GM21825 (cell line): ENCODE measurements at regions not wholly inside any gene's neighbourhood (a gene's known extent, or its start where the extent isn't known, plus 50 kb on each side); places are given as distances from the start of the nearest gene placed in this dataset.

Source experiments
- ATAC-seq: cut with Tn5 transposase; IDR thresholded peaks from one replicate; pipeline ENCODE4 v1.9.1; 2021; ENCODE audit warnings: mild to moderate bottlenecking, moderate library complexity; ENCODE audit not compliant: unreplicated experiment

GRCh38 chr11:91688672-91689071 lies 535.9 kb upstream of the FAT3 start:
- no peak for ATAC-seq

GRCh38 chr11:91686700-91687099 lies 537.9 kb upstream of the FAT3 start:
- ATAC-seq = no peak

DNA sequence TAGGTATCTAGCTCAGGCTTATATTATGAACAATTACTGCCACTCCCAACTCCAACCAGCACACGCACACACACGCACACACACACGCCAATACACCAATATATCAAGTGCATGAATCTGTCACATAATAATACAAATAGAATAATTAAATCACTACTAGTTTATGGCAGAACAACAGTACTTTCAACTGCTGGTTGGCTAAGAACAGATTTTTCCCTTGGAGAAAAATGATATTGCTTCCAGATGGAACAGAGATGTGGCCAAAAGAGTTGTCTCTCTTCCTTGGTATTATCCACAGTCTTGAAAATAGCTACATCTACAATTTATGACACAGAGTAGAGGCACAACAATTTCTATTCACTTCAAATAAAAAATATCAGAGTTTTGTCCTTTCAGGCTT lies 538.3 kb upstream of the FAT3 start:
- no peak for ATAC-seq

DNA sequence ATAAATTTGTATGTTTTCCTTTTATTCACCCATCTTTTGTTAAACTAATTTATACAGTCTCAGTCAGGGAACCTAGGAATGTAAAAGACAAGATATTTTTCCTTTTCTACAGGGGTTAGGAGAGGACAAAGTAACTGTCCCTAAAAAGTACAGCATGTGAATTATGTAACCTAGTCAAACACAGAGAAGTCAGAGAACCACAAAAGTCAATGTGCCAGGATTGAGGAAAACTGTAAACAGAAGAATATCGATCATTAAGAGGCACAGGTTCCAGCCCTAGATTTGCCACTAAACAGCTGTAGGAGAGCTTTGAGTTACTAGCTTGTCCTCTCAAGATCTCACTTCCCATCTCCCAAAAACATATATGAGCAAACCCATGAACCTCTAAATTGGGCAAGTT lies 550.9 kb upstream of the FAT3 start:
- ATAC-seq = no peak

DNA sequence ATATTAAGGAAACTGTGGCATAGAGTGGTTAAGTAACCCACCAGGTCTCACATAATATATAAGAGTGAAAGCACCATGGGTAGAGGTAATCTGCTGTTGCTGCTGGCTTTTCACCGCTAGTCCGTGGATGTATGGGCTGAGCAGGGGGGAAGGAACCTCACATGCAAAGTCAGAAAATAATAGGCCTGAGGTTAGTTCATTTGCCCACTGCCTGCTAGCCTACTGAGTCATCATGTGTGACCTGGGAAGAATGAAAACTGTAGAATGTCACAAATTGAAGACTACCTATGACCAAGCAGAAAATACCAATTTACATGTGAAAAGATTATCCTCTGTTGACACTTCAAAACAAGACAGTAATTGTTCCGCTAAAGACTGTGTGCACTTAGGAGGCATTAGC lies 560.1 kb upstream of the FAT3 start:
- no peak for ATAC-seq

- ATAC-seq = no peak
Observed at GRCh38 chr11:91660036-91660435, 564.6 kb upstream of the FAT3 start.

- ATAC-seq = no peak
Observed at GRCh38 chr11:91654686-91655085, 569.9 kb upstream of the FAT3 start.

GRCh38 chr11:91653079-91653754 lies 571.4 kb upstream of the FAT3 start:
- no peak for ATAC-seq

- ATAC-seq = no peak
Observed at GRCh38 chr11:91650802-91651201, 573.8 kb upstream of the FAT3 start.

- ATAC-seq = no peak
Observed at GRCh38 chr11:91641153-91641552, 583.5 kb upstream of the FAT3 start.

GRCh38 chr11:91639359-91639758 lies 585.3 kb upstream of the FAT3 start:
- no peak for ATAC-seq

- no peak for ATAC-seq
Observed at GRCh38 chr11:91630916-91631673, 593.5 kb upstream of the FAT3 start.

- ATAC-seq = no peak
Observed at GRCh38 chr11:91625495-91625894, 599.1 kb upstream of the FAT3 start.

- ATAC-seq = no peak
Observed at GRCh38 chr11:91624021-91624420, 600.6 kb upstream of the FAT3 start.

GRCh38 chr11:91608677-91609076 lies 615.9 kb upstream of the FAT3 start:
- ATAC-seq = no peak

DNA sequence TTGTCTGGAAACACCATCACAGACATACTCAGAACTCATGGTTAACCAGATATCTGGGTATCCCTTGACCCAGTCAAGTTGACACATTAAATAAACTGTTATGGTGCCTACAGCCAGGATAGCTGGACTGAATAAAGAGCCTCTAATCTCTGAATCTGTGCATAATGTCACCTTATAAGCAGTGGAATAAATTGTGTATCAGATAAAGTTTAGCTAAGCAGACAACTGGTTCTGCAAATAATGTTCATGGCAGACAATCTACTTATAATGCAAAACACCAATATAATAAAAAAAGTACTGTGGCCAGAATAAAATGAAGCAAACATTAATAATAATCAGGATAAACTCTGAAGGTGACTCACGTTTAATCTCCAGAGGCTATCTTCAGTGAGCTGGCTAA lies 628.5 kb upstream of the FAT3 start:
- ATAC-seq = no peak

- ATAC-seq = no peak
Observed at GRCh38 chr11:91591021-91591420, 633.6 kb upstream of the FAT3 start.

- no peak for ATAC-seq
Observed at GRCh38 chr11:91587131-91587530, 637.5 kb upstream of the FAT3 start.

DNA sequence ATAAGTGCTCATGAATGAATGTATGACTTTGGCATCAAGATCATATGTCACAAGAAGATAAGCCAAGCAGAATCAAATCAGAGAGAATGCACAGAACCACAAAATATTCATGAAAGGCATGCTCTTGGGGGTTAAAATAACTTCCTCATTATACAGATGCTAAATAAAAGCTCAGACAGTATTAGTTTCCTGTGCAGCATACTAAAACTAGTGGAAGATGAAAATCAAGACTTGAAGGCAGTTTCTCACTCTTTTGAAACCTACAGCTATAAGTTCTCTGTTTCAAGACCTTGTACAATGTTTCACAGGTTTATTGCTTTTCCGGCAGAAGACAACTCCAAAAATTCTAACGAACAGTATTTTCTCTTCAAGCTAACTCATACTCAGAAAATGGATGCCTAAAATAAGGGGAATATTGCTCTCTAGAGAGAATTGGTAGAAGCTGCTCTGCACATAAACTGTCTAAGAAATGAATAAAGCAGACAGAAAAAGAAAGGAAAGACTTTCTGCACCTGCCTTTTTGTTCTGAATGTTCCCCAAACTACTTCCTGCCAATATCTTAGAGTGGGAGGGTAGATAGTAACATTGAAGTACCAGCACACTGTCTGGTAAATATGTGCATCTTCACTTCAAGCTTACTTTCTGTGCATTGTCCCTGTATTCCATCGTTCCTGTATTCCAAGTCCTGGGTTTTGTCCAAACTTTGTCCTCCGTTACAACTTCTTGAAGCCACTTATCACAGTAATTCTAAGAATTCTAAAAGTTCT lies 639.4 kb upstream of the FAT3 start:
- ATAC-seq = no peak

DNA sequence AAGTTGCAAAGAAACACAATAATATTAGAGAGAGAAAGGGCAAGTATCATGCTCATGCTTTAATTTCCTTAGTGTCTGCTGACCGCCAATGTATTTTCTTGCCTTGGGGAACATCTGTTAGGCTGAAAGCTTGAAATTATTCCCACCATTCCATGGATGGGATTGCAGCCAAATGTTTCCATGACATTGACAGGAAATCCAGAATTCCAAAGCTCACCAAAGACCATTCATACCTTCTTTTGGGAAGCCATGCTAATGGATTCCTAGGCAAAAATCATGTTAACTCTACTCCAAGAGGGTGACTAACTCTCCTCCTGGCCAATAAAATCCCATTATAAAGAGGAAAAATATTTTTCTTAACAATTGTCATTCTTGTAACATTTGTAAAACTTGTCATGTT lies 661.4 kb upstream of the FAT3 start:
- no peak for ATAC-seq

DNA sequence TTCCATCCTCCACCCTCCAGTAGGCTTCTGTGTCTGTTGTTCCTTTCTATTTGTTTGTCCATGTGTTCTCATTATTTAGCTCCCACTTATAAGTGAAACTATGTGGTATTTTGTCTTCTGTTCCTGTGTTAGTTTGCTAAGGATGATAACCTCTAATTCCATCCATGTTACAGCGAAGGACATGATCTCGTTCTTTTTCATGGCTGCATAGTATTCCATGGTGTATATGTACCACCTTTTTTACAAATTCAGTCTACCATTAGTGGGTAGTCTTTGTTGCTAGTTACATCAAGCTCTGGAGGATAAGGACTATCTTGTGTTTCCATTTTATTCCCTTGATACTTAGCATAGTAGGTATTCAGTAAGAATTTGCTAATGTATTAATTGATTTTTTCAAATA lies 664.2 kb upstream of the FAT3 start:
- ATAC-seq = no peak

- no peak for ATAC-seq
Observed at GRCh38 chr11:91538065-91538464, 686.6 kb upstream of the FAT3 start.
